ENCODE measurements at regions not wholly inside any gene's neighbourhood (a gene's known extent, or its start where the extent isn't known, plus 50 kb on each side); places are given as distances from the start of the nearest gene placed in this dataset.

GRCh38 chr3:18282507-18282906, 142.6 kb downstream of the SATB1 start:
- DNase-seq (ENCODE audit: low spot score in 2 of 2) = no peak
- Histone ChIP-seq H3K4me1 (no peaks in the 10 kb centered on the region), H3K36me3 (no peaks in the 10 kb centered on the region), H3K27me3 (no peaks in the 10 kb centered on the region), H3K4me3 (no peak overlapping the region), H3K9me3 (no peaks in the 10 kb centered on the region), H3K27ac (no peak overlapping the region)
- 43% methylated on average over 2 of the region's 2 CpGs for WGBS
- TF ChIP-seq POLR2AphosphoS5 (IDR thresholded peaks at IDR 0.05) = no peak
- no peak for TF ChIP-seq POLR2A (IDR thresholded peaks at IDR 0.05)
- TF ChIP-seq, protein P1, sequence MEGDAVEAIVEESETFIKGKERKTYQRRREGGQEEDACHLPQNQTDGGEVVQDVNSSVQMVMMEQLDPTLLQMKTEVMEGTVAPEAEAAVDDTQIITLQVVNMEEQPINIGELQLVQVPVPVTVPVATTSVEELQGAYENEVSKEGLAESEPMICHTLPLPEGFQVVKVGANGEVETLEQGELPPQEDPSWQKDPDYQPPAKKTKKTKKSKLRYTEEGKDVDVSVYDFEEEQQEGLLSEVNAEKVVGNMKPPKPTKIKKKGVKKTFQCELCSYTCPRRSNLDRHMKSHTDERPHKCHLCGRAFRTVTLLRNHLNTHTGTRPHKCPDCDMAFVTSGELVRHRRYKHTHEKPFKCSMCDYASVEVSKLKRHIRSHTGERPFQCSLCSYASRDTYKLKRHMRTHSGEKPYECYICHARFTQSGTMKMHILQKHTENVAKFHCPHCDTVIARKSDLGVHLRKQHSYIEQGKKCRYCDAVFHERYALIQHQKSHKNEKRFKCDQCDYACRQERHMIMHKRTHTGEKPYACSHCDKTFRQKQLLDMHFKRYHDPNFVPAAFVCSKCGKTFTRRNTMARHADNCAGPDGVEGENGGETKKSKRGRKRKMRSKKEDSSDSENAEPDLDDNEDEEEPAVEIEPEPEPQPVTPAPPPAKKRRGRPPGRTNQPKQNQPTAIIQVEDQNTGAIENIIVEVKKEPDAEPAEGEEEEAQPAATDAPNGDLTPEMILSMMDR (IDR thresholded peaks at IDR 0.05) = no peak
- no peak for TF ChIP-seq EP300 (IDR thresholded peaks at IDR 0.05)

- TF ChIP-seq POLR2A (IDR thresholded peaks at IDR 0.05) (no peak), EP300 (IDR thresholded peaks at IDR 0.05) (no peak), POLR2AphosphoS5 (IDR thresholded peaks at IDR 0.05) (no peak)
- TF ChIP-seq, protein P1 (IDR thresholded peaks at IDR 0.05) = no peak
- Histone ChIP-seq H3K4me3 (no peak overlapping the region), H3K4me1 (no peaks in the 10 kb centered on the region), H3K9me3 (no peaks in the 10 kb centered on the region), H3K27ac (no peak overlapping the region), H3K27me3 (no peaks in the 10 kb centered on the region), H3K36me3 (no peaks in the 10 kb centered on the region)
- DNase-seq (ENCODE audit: low spot score in 2 of 2) = no peak
- WGBS = 69% methylated on average over 3 of the region's 3 CpGs
Measured at GRCh38 chr3:18279226-18279737, 145.9 kb downstream of the SATB1 start.

DNA sequence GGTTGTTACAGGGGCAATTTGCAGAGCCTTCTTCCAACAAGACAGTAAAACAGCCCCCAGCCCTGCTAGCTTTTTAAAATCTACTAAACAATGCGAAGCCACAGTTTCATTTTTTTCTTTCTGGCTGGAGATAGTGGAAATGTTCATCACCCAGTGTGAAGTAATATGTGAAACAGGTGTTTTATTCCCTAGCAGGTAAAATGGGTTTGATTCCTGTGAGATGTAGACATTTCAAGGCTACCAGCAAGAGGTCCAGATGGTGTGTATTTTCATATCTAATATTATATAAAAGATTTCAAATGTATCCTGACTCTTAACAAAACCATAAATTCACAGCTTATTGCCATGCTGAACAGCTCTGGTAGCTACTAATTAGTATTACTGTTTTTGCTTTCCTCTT, 160.3 kb downstream of the SATB1 start:
- Histone ChIP-seq H3K36me3 (no peaks in the 10 kb centered on the region), H3K9me3 (no peaks in the 10 kb centered on the region), H3K4me3 (no peak overlapping the region), H3K27ac (no peak overlapping the region), H3K27me3 (no peaks in the 10 kb centered on the region), H3K4me1 (no peaks in the 10 kb centered on the region)
- WGBS = 64% methylated on average over 1 of the region's 1 CpG
- DNase-seq (ENCODE audit: low spot score in 2 of 2) = no peak
- TF ChIP-seq EP300 (IDR thresholded peaks at IDR 0.05) (no peak), POLR2A (IDR thresholded peaks at IDR 0.05) (no peak), POLR2AphosphoS5 (IDR thresholded peaks at IDR 0.05) (no peak)
- TF ChIP-seq, protein P1 (IDR thresholded peaks at IDR 0.05) = no peak

DNA sequence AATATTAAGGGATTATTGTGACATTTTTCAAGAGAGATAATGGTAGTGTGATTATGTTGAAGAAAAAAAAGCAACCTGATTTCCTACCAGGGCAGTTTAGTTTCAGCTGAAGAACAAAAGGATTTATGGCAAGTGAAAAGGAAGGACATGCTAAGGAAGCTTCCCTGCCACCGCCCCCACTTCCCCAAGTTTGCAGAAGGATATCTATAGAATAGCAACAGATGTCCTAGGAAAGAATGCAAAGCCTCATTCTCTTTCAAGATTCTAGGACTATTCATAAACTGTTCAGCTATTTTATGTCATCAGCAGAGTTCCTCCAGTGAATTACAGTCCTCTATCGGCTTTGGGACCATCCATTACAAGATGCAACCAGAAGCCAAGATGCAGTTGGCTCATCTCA, 160.8 kb downstream of the SATB1 start:
- no peak for DNase-seq (ENCODE audit: low spot score in 2 of 2)
- H3K9me3 ChIP-seq = no peaks in the 10 kb centered on the region
- no peaks in the 10 kb centered on the region for H3K4me1 ChIP-seq
- no peaks in the 10 kb centered on the region for H3K27me3 ChIP-seq
- H3K4me3 ChIP-seq = no peak overlapping the region
- 45% methylated on average over 2 of the region's 2 CpGs for WGBS
- no peak for TF ChIP-seq EP300 (IDR thresholded peaks at IDR 0.05)
- H3K27ac ChIP-seq = no peak overlapping the region
- H3K36me3 ChIP-seq = no peaks in the 10 kb centered on the region

DNA sequence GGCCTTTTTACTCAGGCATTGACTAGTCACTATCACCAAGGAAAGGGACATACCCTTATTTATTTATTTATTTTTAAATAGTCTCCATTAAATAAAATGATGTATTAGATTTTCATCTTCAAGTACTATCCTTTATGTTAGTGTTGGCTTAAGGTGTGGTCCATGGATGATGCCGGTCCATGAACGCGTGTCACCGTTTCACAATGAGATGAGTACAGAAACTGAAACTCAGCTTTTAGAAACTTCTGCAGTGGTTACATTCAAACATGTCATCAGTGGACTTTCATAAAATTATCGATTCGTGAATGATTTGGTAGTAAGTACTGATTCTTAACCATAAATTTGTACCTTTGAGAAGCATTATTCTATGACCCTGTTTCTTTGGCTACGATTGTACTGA, 166.6 kb downstream of the SATB1 start:
- TF ChIP-seq POLR2AphosphoS5 (IDR thresholded peaks at IDR 0.05) (no peak), POLR2A (IDR thresholded peaks at IDR 0.05) (no peak)
- TF ChIP-seq, protein P1 (IDR thresholded peaks at IDR 0.05) = no peak
- no peak for DNase-seq (ENCODE audit: low spot score in 2 of 2)
- H3K27me3 ChIP-seq = no peaks in the 10 kb centered on the region
- H3K27ac ChIP-seq = no peak overlapping the region
- H3K4me1 ChIP-seq = no peaks in the 10 kb centered on the region
- no peaks in the 10 kb centered on the region for H3K9me3 ChIP-seq
- no peak overlapping the region for H3K4me3 ChIP-seq
- H3K36me3 ChIP-seq = no peaks in the 10 kb centered on the region
- WGBS = 96% methylated on average over 7 of the region's 7 CpGs

DNA sequence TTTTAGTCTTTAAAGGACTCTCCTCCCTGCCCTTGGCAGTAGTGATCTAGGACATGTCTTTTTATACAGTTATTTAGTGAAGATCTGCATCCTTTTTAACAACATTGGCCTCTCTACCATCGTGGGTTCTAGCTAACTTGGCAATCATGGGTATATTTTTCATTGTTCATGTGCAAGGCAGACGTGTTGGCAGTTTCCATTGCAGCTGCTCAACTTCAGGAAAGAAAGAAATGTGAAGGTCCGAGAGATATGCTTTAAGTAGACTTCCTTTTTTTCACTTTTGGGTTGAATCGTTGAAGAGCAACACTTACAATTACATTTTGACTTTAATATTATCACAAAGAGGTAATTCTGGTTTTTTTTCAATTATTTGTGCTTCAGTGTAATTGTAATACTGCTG, 172.6 kb downstream of the SATB1 start:
- H3K27me3 ChIP-seq = no peaks in the 10 kb centered on the region
- no peaks in the 10 kb centered on the region for H3K9me3 ChIP-seq
- no peak overlapping the region for H3K27ac ChIP-seq
- 59% methylated on average over 4 of the region's 4 CpGs for WGBS
- no peaks in the 10 kb centered on the region for H3K36me3 ChIP-seq
- H3K4me1 ChIP-seq = no peaks in the 10 kb centered on the region
- no peak overlapping the region for H3K4me3 ChIP-seq
- TF ChIP-seq, protein P1 (IDR thresholded peaks at IDR 0.05) = no peak
- no peak for TF ChIP-seq POLR2AphosphoS5 (IDR thresholded peaks at IDR 0.05)
- no peak for TF ChIP-seq EP300 (IDR thresholded peaks at IDR 0.05)
- no peak for DNase-seq (ENCODE audit: low spot score in 2 of 2)

Data from suprapubic skin (tissue), 4 donors.